Esophagus squamous epithelium (tissue), 4 donors: ENCODE measurements at regions not wholly inside any gene's neighbourhood (a gene's known extent, or its start where the extent isn't known, plus 50 kb on each side); places are given as distances from the start of the nearest gene placed in this dataset.

ENCODE experiments used
- CTCF ChIP-seq, 6 experiments: fragments of 450-650 bp in 4 of 6; fragments of 200-600 bp in 2 of 6; sonication (generic) in 2 of 6; IDR thresholded peaks; one replicate each; pipeline ENCODE4 v1.5.1; 2016 to 2019; ENCODE audit warnings: antibody characterized with exemption in 6 of 6, mild to moderate bottlenecking in 4 of 6, moderate library complexity in 4 of 6
- POLR2A ChIP-seq, 4 donors: fragments of 450-650 bp; IDR thresholded peaks; one replicate each; pipeline ENCODE4 v1.6.1; 2017; ENCODE audit warnings: antibody characterized with exemption in 4 of 4, mild to moderate bottlenecking in 4 of 4, moderate library complexity in 3 of 4

- TF ChIP-seq CTCF (IDR thresholded peaks at IDR 0.05) = no peak
- TF ChIP-seq POLR2A (IDR thresholded peaks at IDR 0.05) = no peak
Measured at GRCh38 chr2:210752532-210752931, 196.1 kb downstream of the CPS1 start.
